Nephron (organoid): ENCODE measurements at regions not wholly inside any gene's neighbourhood (a gene's known extent, or its start where the extent isn't known, plus 50 kb on each side); places are given as distances from the start of the nearest gene placed in this dataset.

ENCODE experiments used
- H3K27ac Mint-ChIP-seq, 3 experiments: 2 replicates each; pipeline ENCODE4 v1.8.0; 2020; ENCODE audit warnings: mixed read lengths in 3 of 3, mild to moderate bottlenecking in 2 of 3, moderate library complexity in 1 of 3
- H3K27me3 Mint-ChIP-seq: 2 replicates; pipeline ENCODE4 v1.8.0; 2021; ENCODE audit warnings: low read depth, mild to moderate bottlenecking, moderate library complexity, mixed read lengths
- H3K36me3 Mint-ChIP-seq: 2 replicates; pipeline ENCODE4 v1.8.0; 2020; ENCODE audit warnings: low read depth, mixed read lengths
- H3K4me1 Mint-ChIP-seq: 2 replicates; pipeline ENCODE4 v1.8.0; 2020; ENCODE audit warnings: mixed read lengths
- H3K4me3 Mint-ChIP-seq, 3 experiments: 2 replicates each; pipeline ENCODE4 v1.8.0; 2020; ENCODE audit warnings: mild to moderate bottlenecking in 3 of 3, mixed read lengths in 3 of 3, moderate library complexity in 2 of 3
- H3K9me3 Mint-ChIP-seq: 2 replicates; pipeline ENCODE4 v1.8.0; 2020; ENCODE audit warnings: mixed read lengths
- TF ChIP-seq, protein P1 (sequence below), 3 experiments: fragments of 200-600 bp; sonication (generic); IDR thresholded peaks; one replicate each; pipeline ENCODE4 v1.5.0; 2021; ENCODE audit warnings: antibody characterized with exemption in 3 of 3; ENCODE audit not compliant: unreplicated experiment in 3 of 3

DNA sequence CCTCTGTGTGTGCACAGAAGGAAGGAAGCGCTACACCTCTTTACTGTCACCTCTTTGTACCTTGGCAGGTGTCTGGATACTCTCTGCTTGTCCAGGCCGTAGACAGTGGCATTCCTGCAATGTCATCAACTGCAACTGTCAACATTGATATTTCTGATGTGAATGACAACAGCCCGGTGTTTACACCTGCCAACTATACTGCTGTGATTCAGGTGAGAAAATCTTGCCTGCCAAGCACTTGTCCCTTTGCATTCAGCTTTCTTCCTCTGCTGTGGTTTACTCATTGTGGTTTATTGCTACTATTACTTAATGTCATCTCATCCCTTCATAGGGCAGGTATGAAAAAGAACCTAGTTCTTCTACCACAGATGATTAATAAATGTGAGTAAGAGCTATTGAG is 131.9 kb upstream of the MTNR1B start:
- peaks cover 6% of the 10 kb centered on the region for H3K36me3 Mint-ChIP-seq
- H3K4me1 Mint-ChIP-seq, result peaks cover 23% of the 10 kb centered on the region
- TF ChIP-seq, protein P1, sequence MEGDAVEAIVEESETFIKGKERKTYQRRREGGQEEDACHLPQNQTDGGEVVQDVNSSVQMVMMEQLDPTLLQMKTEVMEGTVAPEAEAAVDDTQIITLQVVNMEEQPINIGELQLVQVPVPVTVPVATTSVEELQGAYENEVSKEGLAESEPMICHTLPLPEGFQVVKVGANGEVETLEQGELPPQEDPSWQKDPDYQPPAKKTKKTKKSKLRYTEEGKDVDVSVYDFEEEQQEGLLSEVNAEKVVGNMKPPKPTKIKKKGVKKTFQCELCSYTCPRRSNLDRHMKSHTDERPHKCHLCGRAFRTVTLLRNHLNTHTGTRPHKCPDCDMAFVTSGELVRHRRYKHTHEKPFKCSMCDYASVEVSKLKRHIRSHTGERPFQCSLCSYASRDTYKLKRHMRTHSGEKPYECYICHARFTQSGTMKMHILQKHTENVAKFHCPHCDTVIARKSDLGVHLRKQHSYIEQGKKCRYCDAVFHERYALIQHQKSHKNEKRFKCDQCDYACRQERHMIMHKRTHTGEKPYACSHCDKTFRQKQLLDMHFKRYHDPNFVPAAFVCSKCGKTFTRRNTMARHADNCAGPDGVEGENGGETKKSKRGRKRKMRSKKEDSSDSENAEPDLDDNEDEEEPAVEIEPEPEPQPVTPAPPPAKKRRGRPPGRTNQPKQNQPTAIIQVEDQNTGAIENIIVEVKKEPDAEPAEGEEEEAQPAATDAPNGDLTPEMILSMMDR (IDR thresholded peaks at IDR 0.05; ENCODE audit: unreplicated experiment in 3 of 3), result no peak
- no peaks in the 10 kb centered on the region for H3K27me3 Mint-ChIP-seq
- no peak overlapping the region for H3K4me3 Mint-ChIP-seq
- no peak overlapping the region for H3K27ac Mint-ChIP-seq
- no peaks in the 10 kb centered on the region for H3K9me3 Mint-ChIP-seq

DNA sequence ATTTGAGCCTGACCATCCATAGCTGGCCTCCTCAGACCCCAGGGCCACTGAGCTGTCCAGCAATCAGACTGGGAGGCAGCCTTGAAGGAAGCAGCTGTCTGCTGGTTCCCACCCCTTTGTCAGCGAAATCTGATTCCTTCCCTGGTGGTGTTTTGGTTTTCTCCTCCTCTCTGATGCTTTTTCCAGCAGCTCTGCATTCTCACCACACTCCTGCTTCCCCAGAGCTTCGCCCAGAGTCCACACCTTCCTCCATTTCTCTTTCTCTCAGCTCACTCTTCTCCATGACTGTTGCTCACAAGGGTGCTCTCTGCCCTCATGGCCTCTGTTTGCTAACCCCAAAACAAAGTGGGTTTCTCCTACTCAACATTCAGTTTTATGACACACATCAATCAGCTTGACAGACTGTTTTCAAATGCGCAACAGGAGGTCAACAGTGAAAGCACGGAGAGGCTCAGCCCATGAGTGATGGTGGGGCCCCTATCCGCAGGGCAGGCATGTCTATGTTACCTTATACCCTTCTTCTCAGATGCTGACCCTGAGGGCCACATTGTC is 130.6 kb upstream of the MTNR1B start:
- Mint-ChIP-seq H3K36me3 (peaks cover 8% of the 10 kb centered on the region), H3K27ac (peak overlapping the region; percentile 26 to 79 (median 74)), H3K4me1 (peaks cover 29% of the 10 kb centered on the region), H3K9me3 (no peaks in the 10 kb centered on the region), H3K4me3 (no peak overlapping the region), H3K27me3 (no peaks in the 10 kb centered on the region)
- TF ChIP-seq, protein P1 (IDR thresholded peaks at IDR 0.05; ENCODE audit: unreplicated experiment in 3 of 3), result no peak

DNA sequence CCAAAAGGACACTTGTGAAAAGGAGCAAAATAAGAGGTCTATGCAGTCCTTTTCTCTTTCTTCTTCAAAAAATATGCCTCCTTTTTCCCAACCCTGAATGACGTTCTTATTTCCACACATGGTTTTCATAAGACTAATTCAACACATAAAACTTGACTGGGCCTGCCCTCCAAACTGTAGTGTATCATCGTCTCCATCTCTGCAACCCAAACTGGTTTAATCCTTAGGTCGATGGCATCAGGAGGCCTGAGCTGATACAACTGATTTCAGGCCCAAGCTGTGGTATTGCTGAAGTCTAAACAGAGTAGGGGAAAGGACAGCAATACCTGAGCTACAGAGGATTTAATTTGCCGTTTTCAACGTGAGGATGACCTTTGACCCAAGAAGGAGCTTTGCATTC is 130.0 kb upstream of the MTNR1B start:
- TF ChIP-seq, protein P1 (IDR thresholded peaks at IDR 0.05; ENCODE audit: unreplicated experiment in 3 of 3), result no peak
- Mint-ChIP-seq H3K4me1 (peaks cover 31% of the 10 kb centered on the region), H3K9me3 (no peaks in the 10 kb centered on the region), H3K27ac (peak overlapping the region in 2 of 3 experiments; percentile 40 to 52), H3K27me3 (no peaks in the 10 kb centered on the region), H3K36me3 (peaks cover 14% of the 10 kb centered on the region), H3K4me3 (no peak overlapping the region)

DNA sequence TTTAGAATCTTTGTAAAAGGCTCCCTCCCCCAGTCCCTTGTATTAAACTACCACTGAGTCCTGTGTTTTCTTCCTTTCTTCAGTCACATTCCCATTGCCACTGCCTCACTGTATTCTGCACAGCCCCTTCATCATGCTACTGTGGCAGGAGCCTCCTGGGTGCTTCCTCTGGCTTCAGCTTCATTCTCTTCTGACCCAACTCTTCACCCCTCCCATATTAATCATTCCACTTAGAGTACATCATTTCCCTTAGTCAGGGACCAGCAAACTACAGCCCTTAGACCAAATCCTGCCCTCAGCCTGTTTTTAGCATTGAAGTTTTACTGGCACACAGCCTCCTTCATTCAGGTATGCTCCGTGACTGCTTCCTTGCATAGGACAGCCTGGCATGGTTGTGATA is 127.7 kb upstream of the MTNR1B start:
- H3K36me3 Mint-ChIP-seq, result peaks cover 17% of the 10 kb centered on the region
- H3K27ac Mint-ChIP-seq, result peak overlapping the region in 2 of 3 experiments; percentile 5 to 13
- no peak overlapping the region for H3K4me3 Mint-ChIP-seq
- H3K27me3 Mint-ChIP-seq, result no peaks in the 10 kb centered on the region
- peaks cover 54% of the 10 kb centered on the region for H3K4me1 Mint-ChIP-seq
- no peaks in the 10 kb centered on the region for H3K9me3 Mint-ChIP-seq
- TF ChIP-seq, protein P1 (IDR thresholded peaks at IDR 0.05; ENCODE audit: unreplicated experiment in 3 of 3), result no peak

DNA sequence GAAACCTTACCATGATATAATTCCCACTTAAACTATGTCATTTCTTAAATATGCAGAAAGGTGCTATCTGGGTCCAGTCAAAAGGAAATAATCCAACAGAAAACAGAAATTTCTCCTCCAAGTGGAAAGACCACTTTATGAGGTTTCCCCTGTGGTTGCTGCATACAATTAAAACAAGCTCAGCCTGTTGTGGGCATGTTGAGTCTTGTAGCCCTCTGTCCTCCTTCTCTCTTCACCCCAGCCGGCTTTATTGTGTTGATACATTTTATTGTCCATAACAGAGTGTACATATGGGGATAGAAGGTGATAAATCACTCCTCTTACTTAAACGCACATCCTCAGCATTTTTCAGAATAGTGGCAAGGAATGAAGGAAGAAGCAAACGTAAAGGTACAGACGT is 126.0 kb upstream of the MTNR1B start:
- peaks cover 67% of the 10 kb centered on the region for H3K4me1 Mint-ChIP-seq
- H3K36me3 Mint-ChIP-seq, result peaks cover 20% of the 10 kb centered on the region
- TF ChIP-seq, protein P1 (IDR thresholded peaks at IDR 0.05; ENCODE audit: unreplicated experiment in 3 of 3), result no peak

DNA sequence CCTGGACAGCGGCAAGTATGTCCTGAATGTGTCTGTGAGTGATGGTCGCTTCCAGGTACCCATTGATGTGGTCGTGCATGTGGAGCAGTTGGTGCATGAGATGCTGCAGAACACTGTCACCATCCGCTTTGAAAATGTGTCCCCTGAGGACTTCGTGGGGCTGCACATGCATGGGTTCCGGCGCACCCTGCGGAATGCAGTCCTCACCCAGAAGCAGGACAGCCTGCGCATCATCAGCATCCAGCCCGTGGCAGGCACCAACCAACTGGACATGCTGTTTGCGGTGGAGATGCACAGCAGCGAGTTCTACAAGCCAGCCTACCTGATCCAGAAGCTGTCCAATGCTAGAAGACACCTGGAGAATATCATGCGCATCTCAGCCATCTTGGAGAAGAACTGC is 125.3 kb upstream of the MTNR1B start:
- peak overlapping the region in 1 of 3 experiments; percentile 48 for H3K27ac Mint-ChIP-seq
- no peak overlapping the region for H3K4me3 Mint-ChIP-seq
- no peaks in the 10 kb centered on the region for H3K27me3 Mint-ChIP-seq
- H3K4me1 Mint-ChIP-seq, result peaks cover 67% of the 10 kb centered on the region
- H3K9me3 Mint-ChIP-seq, result no peaks in the 10 kb centered on the region
- TF ChIP-seq, protein P1 (IDR thresholded peaks at IDR 0.05; ENCODE audit: unreplicated experiment in 3 of 3), result no peak
- peaks cover 20% of the 10 kb centered on the region for H3K36me3 Mint-ChIP-seq

More for the DNA sequence above, 126.0 kb upstream of the MTNR1B start:
- Mint-ChIP-seq H3K27ac (peak overlapping the region in 2 of 3 experiments; percentile 48 to 53), H3K9me3 (no peaks in the 10 kb centered on the region), H3K27me3 (no peaks in the 10 kb centered on the region), H3K4me3 (no peak overlapping the region)
